Fibroblast of the aortic adventitia (primary cell): ENCODE measurements at regions not wholly inside any gene's neighbourhood (a gene's known extent, or its start where the extent isn't known, plus 50 kb on each side); places are given as distances from the start of the nearest gene placed in this dataset.

Experiments
- DNase-seq: peaks from one replicate; pipeline ENCODE4 v3.0.0-alpha.2; 2010; ENCODE audit warnings: low read depth
- H3K4me3 ChIP-seq: 2 replicates; pipeline ENCODE4 v1.5.1; 2011; ENCODE audit warnings: low read depth, mild to moderate bottlenecking, control low read depth, low read length, moderate library complexity
- CTCF ChIP-seq: IDR thresholded peaks from 2 replicates; pipeline ENCODE4 v1.5.1; 2011; ENCODE audit warnings: mild to moderate bottlenecking, low read length, control low read depth, inconsistent platforms; ENCODE audit not compliant: insufficient read depth

GRCh38 chr20:40932436-40932835 is 96.2 kb upstream of the TOP1 start:
- no peak overlapping the region for H3K4me3 ChIP-seq
- no peak for DNase-seq
- TF ChIP-seq CTCF: no peak

GRCh38 chr20:40933758-40934157 is 94.9 kb upstream of the TOP1 start:
- no peak for DNase-seq
- TF ChIP-seq CTCF: no peak
- no peak overlapping the region for H3K4me3 ChIP-seq

GRCh38 chr20:40938020-40938419 is 90.6 kb upstream of the TOP1 start:
- TF ChIP-seq CTCF: peak; percentile 12
- DNase-seq: no peak
- no peak overlapping the region for H3K4me3 ChIP-seq

GRCh38 chr20:40939667-40940066 is 89.0 kb upstream of the TOP1 start:
- no peak for TF ChIP-seq CTCF
- H3K4me3 ChIP-seq: no peak overlapping the region
- DNase-seq: no peak

- no peak overlapping the region for H3K4me3 ChIP-seq
- TF ChIP-seq CTCF: no peak
- DNase-seq: no peak
These were observed 87.5 kb upstream of the TOP1 start for GRCh38 chr20:40941133-40941610.

GRCh38 chr20:40942006-40942405 is 86.6 kb upstream of the TOP1 start:
- no peak overlapping the region for H3K4me3 ChIP-seq
- TF ChIP-seq CTCF: no peak
- no peak for DNase-seq

GRCh38 chr20:40942775-40943174 is 85.8 kb upstream of the TOP1 start:
- H3K4me3 ChIP-seq: no peak overlapping the region
- no peak for DNase-seq
- TF ChIP-seq CTCF: no peak
